ENCODE measurements at regions not wholly inside any gene's neighbourhood (a gene's known extent, or its start where the extent isn't known, plus 50 kb on each side); places are given as distances from the start of the nearest gene placed in this dataset.

GRCh38 chr9:115425601-115426000 is 307.6 kb upstream of the TNC start:
- TF ChIP-seq CTCF (conservative IDR thresholded peaks at IDR 0.05), result no peak
- no peaks in the 10 kb centered on the region for H3K4me1 Mint-ChIP-seq
- Histone ChIP-seq H3K36me3 (ENCODE audit: control insufficient read depth, insufficient read depth, low read length) (no peaks in the 10 kb centered on the region), H3K4me3 (ENCODE audit: low read length) (peak overlapping the region; percentile 66), H3K27me3 (ENCODE audit: control insufficient read depth, insufficient read depth, low read length, poor library complexity, severe bottlenecking) (no peaks in the 10 kb centered on the region), H3K4me1 (ENCODE audit: control insufficient read depth, insufficient read depth, low read length) (no peaks in the 10 kb centered on the region), H3K27ac (ENCODE audit: low read depth, low read length) (no peak overlapping the region), H3K9ac (ENCODE audit: extremely low read depth, low read length, poor library complexity, severe bottlenecking) (no peak overlapping the region), H3K9me3 (ENCODE audit: control insufficient read depth, low read length) (peaks cover 64% of the 10 kb centered on the region)
- H3K36me3 Mint-ChIP-seq (ENCODE audit: low read depth), result peaks cover 45% of the 10 kb centered on the region
- no peak overlapping the region for H3K4me3 Mint-ChIP-seq
- H3K27ac Mint-ChIP-seq, result no peak overlapping the region
- no peaks in the 10 kb centered on the region for H3K27me3 Mint-ChIP-seq (ENCODE audit: insufficient read depth)
- no peak for DNase-seq
- H3K9me3 Mint-ChIP-seq, result peaks cover 77% of the 10 kb centered on the region

- H3K36me3 Mint-ChIP-seq (ENCODE audit: low read depth), result no peaks in the 10 kb centered on the region
- Histone ChIP-seq H3K9me3 (ENCODE audit: control insufficient read depth, low read length) (peaks cover 8% of the 10 kb centered on the region), H3K27me3 (ENCODE audit: control insufficient read depth, insufficient read depth, low read length, poor library complexity, severe bottlenecking) (no peaks in the 10 kb centered on the region), H3K36me3 (ENCODE audit: control insufficient read depth, insufficient read depth, low read length) (no peaks in the 10 kb centered on the region), H3K27ac (ENCODE audit: low read depth, low read length) (no peak overlapping the region), H3K4me1 (ENCODE audit: control insufficient read depth, insufficient read depth, low read length) (no peaks in the 10 kb centered on the region), H3K4me3 (ENCODE audit: low read length) (no peak overlapping the region), H3K9ac (ENCODE audit: extremely low read depth, low read length, poor library complexity, severe bottlenecking) (no peak overlapping the region)
- 87% methylated on average over 2 of the region's 2 CpGs; no CpG with 5 or more reads in 1 of the 2 experiments for WGBS, 2 experiments (ENCODE audit: insufficient coverage in 1 of 2, insufficient read length in 1 of 2)
- H3K9me3 Mint-ChIP-seq, result no peaks in the 10 kb centered on the region
- no peak for DNase-seq
- H3K4me1 Mint-ChIP-seq, result no peaks in the 10 kb centered on the region
- no peak overlapping the region for H3K27ac Mint-ChIP-seq
- no peak overlapping the region for H3K4me3 Mint-ChIP-seq
- TF ChIP-seq CTCF (conservative IDR thresholded peaks at IDR 0.05), result no peak
- H3K27me3 Mint-ChIP-seq (ENCODE audit: insufficient read depth), result no peaks in the 10 kb centered on the region
Observed at GRCh38 chr9:115437418-115437817, 319.5 kb upstream of the TNC start.

DNA sequence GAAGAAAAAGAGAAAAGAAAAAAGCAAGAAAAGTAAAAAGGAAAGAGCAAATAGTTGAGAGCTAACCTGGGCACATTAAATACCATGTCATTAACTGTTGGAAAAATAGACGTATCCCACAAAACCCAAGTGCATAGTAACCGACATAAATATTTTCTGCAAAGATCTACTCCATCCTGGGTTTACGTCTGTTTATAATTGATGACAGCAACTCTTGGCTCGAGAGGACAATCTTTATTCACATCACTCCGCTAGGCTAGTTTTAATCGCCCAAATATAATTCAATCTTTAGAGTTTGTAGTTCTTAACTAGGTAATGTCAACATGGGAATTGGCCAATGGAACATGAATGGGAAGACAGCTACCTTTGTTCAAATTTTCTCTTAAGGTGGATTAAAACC is 321.7 kb upstream of the TNC start:
- Mint-ChIP-seq H3K9me3 (no peaks in the 10 kb centered on the region), H3K36me3 (ENCODE audit: low read depth) (no peaks in the 10 kb centered on the region), H3K4me1 (no peaks in the 10 kb centered on the region), H3K4me3 (no peak overlapping the region), H3K27me3 (ENCODE audit: insufficient read depth) (no peaks in the 10 kb centered on the region), H3K27ac (no peak overlapping the region)
- no peak for TF ChIP-seq CTCF (conservative IDR thresholded peaks at IDR 0.05)
- Histone ChIP-seq H3K9ac (ENCODE audit: extremely low read depth, low read length, poor library complexity, severe bottlenecking) (no peak overlapping the region), H3K9me3 (ENCODE audit: control insufficient read depth, low read length) (peaks cover 5% of the 10 kb centered on the region), H3K4me3 (ENCODE audit: low read length) (no peak overlapping the region), H3K27me3 (ENCODE audit: control insufficient read depth, insufficient read depth, low read length, poor library complexity, severe bottlenecking) (no peaks in the 10 kb centered on the region), H3K36me3 (ENCODE audit: control insufficient read depth, insufficient read depth, low read length) (no peaks in the 10 kb centered on the region), H3K4me1 (ENCODE audit: control insufficient read depth, insufficient read depth, low read length) (no peaks in the 10 kb centered on the region), H3K27ac (ENCODE audit: low read depth, low read length) (no peak overlapping the region)
- WGBS, 2 experiments (ENCODE audit: insufficient coverage in 1 of 2, insufficient read length in 1 of 2), result 71 to 88% methylated on average over 4 to 6 of the region's 6 CpGs
- DNase-seq, result no peak

Data from endodermal cell (in vitro differentiated cells).